Testis (tissue), 2 donors: ENCODE measurements at regions not wholly inside any gene's neighbourhood (a gene's known extent, or its start where the extent isn't known, plus 50 kb on each side); places are given as distances from the start of the nearest gene placed in this dataset.

ENCODE experiments used
- DNase-seq: peaks from one replicate; pipeline ENCODE4 v3.0.0-alpha.2; 2019
- H3K27ac ChIP-seq, 2 donors: fragments of 200-600 bp; sonication (generic); one replicate each; pipeline ENCODE4 v1.5.1; 2019
- H3K27me3 ChIP-seq: fragments of 200-600 bp; sonication (generic); one replicate; pipeline ENCODE4 v1.5.1; 2019
- H3K36me3 ChIP-seq: fragments of 200-600 bp; sonication (generic); one replicate; pipeline ENCODE4 v1.5.1; 2017; ENCODE audit warnings: low read depth; ENCODE audit errors: missing control alignments
- H3K4me1 ChIP-seq: fragments of 200-600 bp; sonication (generic); one replicate; pipeline ENCODE4 v1.5.1; 2019
- H3K4me3 ChIP-seq, 2 donors: fragments of 200-600 bp; sonication (generic); one replicate each; pipeline ENCODE4 v1.5.1; 2017 to 2019
- H3K9me3 ChIP-seq: fragments of 200-600 bp; sonication (generic); one replicate; pipeline ENCODE4 v1.5.1; 2017
- POLR2A ChIP-seq: fragments of 450-650 bp; IDR thresholded peaks from one replicate; pipeline ENCODE4 v1.6.1; 2017; ENCODE audit warnings: antibody characterized with exemption, mild to moderate bottlenecking, moderate library complexity
- WGBS, 2 donors: methylation state at CpG; one replicate each; pipeline ENCODE4 v1.1.5; 2018; 5-methylcytosine and 5-hydroxymethylcytosine counted together
- intact Hi-C: fragments of 100-400 bp; cut with DNase I; formaldehyde crosslinking; loops from one replicate; pipeline ENCODE4 v1.15.1; 2023; ENCODE audit warnings: low total_unique reads
- TF ChIP-seq, protein P1 (sequence below), 3 experiments: fragments of 450-650 bp in 2 of 3; fragments of 200-600 bp in 1 of 3; sonication (generic) in 1 of 3; IDR thresholded peaks; one replicate each; pipeline ENCODE4 v1.5.1; 2016 to 2019; ENCODE audit warnings: antibody characterized with exemption in 3 of 3, mild to moderate bottlenecking in 2 of 3, moderate library complexity in 1 of 3

DNA sequence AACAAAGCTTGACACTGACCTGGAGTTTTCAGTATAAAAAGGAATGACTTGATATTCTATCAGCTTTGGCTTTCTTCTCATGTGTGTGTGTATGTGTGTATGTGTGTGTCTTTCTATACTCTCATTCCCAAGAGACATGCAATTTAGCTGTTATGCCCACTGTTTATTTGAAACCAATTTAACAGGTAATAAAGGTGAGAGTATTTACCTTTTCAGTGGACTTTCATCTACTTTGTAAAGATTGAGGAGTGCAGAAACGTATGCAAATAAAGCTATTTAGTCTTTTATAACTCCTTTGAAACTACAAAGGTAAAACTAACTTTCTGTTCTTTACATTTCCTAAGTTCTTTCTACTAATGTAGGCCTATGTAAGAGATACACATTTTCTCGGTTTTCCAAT lies 103.5 kb upstream of the HS3ST5 start:
- 71 to 87% methylated on average over 2 of the region's 2 CpGs for WGBS, 2 donors
- Histone ChIP-seq H3K36me3 (no peaks in the 10 kb centered on the region), H3K9me3 (no peaks in the 10 kb centered on the region), H3K4me1 (no peaks in the 10 kb centered on the region), H3K27ac (no peak overlapping the region), H3K27me3 (no peaks in the 10 kb centered on the region), H3K4me3 (no peak overlapping the region)
- TF ChIP-seq, protein P1, sequence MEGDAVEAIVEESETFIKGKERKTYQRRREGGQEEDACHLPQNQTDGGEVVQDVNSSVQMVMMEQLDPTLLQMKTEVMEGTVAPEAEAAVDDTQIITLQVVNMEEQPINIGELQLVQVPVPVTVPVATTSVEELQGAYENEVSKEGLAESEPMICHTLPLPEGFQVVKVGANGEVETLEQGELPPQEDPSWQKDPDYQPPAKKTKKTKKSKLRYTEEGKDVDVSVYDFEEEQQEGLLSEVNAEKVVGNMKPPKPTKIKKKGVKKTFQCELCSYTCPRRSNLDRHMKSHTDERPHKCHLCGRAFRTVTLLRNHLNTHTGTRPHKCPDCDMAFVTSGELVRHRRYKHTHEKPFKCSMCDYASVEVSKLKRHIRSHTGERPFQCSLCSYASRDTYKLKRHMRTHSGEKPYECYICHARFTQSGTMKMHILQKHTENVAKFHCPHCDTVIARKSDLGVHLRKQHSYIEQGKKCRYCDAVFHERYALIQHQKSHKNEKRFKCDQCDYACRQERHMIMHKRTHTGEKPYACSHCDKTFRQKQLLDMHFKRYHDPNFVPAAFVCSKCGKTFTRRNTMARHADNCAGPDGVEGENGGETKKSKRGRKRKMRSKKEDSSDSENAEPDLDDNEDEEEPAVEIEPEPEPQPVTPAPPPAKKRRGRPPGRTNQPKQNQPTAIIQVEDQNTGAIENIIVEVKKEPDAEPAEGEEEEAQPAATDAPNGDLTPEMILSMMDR (IDR thresholded peaks at IDR 0.05) = no peak
- TF ChIP-seq POLR2A = no peak
- DNase-seq = no peak
- intact Hi-C loops = no loop called here

DNA sequence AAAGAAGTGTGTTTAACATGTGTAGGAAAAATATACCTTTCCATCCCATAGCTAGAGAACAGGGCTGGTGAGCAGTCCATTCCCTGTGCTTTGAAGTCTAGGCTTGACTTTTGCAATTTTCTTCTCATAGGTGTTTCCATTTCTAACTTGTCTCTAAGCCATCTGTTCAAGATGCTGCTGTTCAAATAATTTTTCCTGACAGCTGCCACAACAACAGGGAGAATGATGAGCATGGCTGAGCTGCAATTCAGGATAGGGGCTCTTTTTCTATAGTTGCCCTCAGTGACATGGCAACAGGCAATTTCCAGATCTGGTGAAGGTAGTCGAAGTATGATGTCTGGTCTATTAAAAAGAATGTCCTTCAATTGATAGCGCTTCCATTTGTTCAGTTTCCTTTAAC lies 103.0 kb upstream of the HS3ST5 start:
- Histone ChIP-seq H3K4me3 (no peak overlapping the region), H3K9me3 (no peaks in the 10 kb centered on the region), H3K36me3 (no peaks in the 10 kb centered on the region), H3K27ac (no peak overlapping the region), H3K27me3 (no peaks in the 10 kb centered on the region), H3K4me1 (no peaks in the 10 kb centered on the region)
- DNase-seq = no peak
- no peak for TF ChIP-seq POLR2A
- TF ChIP-seq, protein P1 (IDR thresholded peaks at IDR 0.05) = no peak
- intact Hi-C loops = no loop called here
- WGBS, 2 donors = 90 to 92% methylated on average over 2 of the region's 2 CpGs

DNA sequence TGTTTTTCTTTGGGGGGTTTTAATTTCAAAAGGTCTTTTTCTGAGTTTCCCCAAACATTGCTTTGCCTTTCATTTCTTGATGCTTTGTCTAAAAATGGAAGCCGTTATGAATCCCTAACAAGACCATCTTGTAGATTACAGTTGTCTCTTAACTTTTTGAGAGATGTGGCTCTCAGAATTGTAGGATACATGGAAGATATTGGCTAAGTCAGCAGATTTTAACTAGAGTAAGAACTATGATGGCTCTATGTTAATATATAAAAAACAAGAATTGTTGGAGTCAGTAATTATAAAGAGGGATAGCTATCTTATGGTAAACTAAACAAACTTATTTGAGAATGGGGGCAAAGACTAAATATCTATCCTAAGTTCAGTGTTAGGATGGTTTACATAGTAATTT lies 96.6 kb upstream of the HS3ST5 start:
- Histone ChIP-seq H3K4me3 (no peak overlapping the region), H3K4me1 (no peaks in the 10 kb centered on the region), H3K27ac (no peak overlapping the region), H3K36me3 (no peaks in the 10 kb centered on the region), H3K27me3 (no peaks in the 10 kb centered on the region), H3K9me3 (no peaks in the 10 kb centered on the region)
- WGBS, 2 donors = 83 to 93% methylated on average over 1 of the region's 1 CpG
- TF ChIP-seq POLR2A = no peak
- TF ChIP-seq, protein P1 (IDR thresholded peaks at IDR 0.05) = no peak
- no peak for DNase-seq
- intact Hi-C loops = no loop called here

DNA sequence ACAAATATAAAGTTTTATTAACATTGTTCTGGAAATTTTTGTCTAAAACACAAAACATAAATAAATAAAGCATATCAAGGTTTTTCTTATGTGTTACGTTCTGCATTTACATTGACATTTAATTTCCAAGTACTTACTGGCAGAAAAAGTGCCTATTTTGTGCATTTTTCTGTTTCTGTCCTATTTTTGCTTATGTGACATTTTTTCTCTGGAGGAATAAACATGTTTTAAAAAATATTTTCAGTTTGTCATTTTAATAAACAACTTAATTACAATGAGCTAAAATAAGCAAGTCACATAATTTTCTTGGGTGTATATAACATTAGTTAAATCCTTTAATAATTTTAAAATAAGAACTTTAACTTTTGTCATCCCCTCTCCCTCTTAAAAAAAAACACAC lies 94.4 kb upstream of the HS3ST5 start:
- no peaks in the 10 kb centered on the region for H3K27me3 ChIP-seq
- no peaks in the 10 kb centered on the region for H3K36me3 ChIP-seq
- H3K27ac ChIP-seq = no peak overlapping the region
- intact Hi-C loops = no loop called here
- WGBS, 2 donors = 72 to 77% methylated on average over 1 of the region's 1 CpG
- TF ChIP-seq, protein P1 (IDR thresholded peaks at IDR 0.05) = no peak
- no peak for TF ChIP-seq POLR2A
- H3K4me1 ChIP-seq = no peaks in the 10 kb centered on the region
- H3K4me3 ChIP-seq = no peak overlapping the region
- H3K9me3 ChIP-seq = no peaks in the 10 kb centered on the region
- DNase-seq = no peak

DNA sequence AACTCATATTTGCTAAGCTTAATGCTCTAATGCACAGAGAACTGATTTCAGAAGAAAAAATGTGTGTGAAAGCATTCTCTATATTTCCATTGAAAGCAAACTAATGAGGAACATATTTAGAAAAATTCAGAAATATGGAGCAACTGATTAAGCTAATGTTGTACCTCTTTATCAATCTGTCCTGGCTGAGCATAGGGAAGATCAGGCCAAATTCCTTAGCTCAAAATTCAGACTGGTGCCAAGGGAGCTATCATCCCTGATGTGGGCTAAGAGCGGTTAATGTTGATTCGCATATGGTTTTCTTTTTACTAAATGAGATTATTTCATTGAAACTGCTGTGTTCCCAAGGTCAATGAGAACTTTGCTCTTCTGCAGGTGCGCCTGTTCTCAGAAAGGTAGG lies 93.9 kb upstream of the HS3ST5 start:
- TF ChIP-seq, protein P1 (IDR thresholded peaks at IDR 0.05) = no peak
- no peak for TF ChIP-seq POLR2A
- Histone ChIP-seq H3K4me3 (no peak overlapping the region), H3K9me3 (no peaks in the 10 kb centered on the region), H3K36me3 (no peaks in the 10 kb centered on the region), H3K27me3 (no peaks in the 10 kb centered on the region), H3K4me1 (no peaks in the 10 kb centered on the region), H3K27ac (no peak overlapping the region)
- no peak for DNase-seq
- intact Hi-C loops = no loop called here
- WGBS, 2 donors = 65 to 69% methylated on average over 3 of the region's 3 CpGs
